Cardiac muscle cell (in vitro differentiated cells and primary cell): ENCODE measurements at regions not wholly inside any gene's neighbourhood (a gene's known extent, or its start where the extent isn't known, plus 50 kb on each side); places are given as distances from the start of the nearest gene placed in this dataset.
"Not testable (repeated sequence)": the region's sequence is repeated elsewhere in the genome, so short reads cannot be mapped to it uniquely, and the experiment has no call there.

Experiments used
- DNase-seq, 2 donors: peaks; one replicate each; pipeline versions ENCODE4 v3.0.0 to v3.0.0-alpha.2; 2010 to 2017; ENCODE audit warnings: low read depth in 1 of 2, low spot score in 1 of 2
- H3K27ac ChIP-seq: fragments of 200-600 bp; sonication (generic); 2 replicates; pipeline ENCODE4 v1.5.1; 2016
- H3K27me3 ChIP-seq: fragments of 200-600 bp; sonication (generic); 2 replicates; pipeline ENCODE4 v1.6.0; 2016; ENCODE audit warnings: control low read depth
- H3K36me3 ChIP-seq: fragments of 200-600 bp; sonication (generic); 2 replicates; pipeline ENCODE4 v1.5.1; 2016; ENCODE audit warnings: control low read depth
- H3K4me1 ChIP-seq: fragments of 200-600 bp; sonication (generic); 2 replicates; pipeline ENCODE4 v1.8.1; 2017; ENCODE audit warnings: low read depth, mild to moderate bottlenecking, mixed run types
- H3K4me3 ChIP-seq: fragments of 200-600 bp; sonication (generic); 2 replicates; pipeline ENCODE4 v1.5.1; 2016; ENCODE audit warnings: mild to moderate bottlenecking
- H3K9me3 ChIP-seq: fragments of 200-600 bp; sonication (generic); 2 replicates; pipeline ENCODE4 v1.5.1; 2017; ENCODE audit warnings: low read depth, mild to moderate bottlenecking, control low read depth
- TF ChIP-seq, protein P1 (sequence below): IDR thresholded peaks from 2 replicates; pipeline ENCODE4 v1.5.1; 2012; ENCODE audit warnings: low read depth, mild to moderate bottlenecking, low read length

DNA sequence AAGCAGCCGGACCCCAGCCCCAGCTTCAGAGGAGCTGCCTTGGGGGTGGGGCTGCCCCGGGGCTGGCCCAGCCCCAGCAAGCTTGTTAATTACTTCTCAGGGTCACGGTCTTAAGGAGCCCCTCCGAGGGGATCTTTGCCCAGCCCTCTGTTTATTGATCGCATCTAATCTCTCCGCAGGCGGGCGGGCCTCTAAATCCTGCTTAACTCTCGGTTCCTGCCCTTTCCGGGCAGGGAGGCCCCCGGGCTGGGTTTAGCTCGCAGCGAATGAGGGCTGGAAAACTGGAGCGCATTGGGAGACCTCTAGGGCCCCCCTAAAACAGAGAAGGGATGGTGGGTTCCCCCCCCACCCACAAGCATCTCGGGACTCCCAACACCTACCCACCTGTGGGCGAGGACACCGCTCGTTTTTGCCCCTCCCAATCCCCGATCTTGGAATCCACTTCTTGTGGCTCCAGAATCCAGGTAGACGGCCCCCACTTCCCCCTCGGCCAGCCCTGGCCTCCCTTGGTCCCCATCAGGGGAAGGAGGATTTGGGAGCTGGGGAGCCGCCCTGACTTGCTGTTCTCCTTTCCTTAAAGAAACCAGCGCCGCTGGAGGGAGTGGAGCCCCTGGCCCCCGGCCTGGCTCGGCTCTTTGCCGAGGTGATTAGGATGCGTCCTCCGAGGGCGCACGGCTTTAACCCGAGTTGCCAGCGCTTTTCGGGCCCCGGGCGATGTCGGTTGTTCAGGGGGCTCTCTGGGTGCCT is 59.5 kb upstream of the ADGRL1 start:
- TF ChIP-seq, protein P1, sequence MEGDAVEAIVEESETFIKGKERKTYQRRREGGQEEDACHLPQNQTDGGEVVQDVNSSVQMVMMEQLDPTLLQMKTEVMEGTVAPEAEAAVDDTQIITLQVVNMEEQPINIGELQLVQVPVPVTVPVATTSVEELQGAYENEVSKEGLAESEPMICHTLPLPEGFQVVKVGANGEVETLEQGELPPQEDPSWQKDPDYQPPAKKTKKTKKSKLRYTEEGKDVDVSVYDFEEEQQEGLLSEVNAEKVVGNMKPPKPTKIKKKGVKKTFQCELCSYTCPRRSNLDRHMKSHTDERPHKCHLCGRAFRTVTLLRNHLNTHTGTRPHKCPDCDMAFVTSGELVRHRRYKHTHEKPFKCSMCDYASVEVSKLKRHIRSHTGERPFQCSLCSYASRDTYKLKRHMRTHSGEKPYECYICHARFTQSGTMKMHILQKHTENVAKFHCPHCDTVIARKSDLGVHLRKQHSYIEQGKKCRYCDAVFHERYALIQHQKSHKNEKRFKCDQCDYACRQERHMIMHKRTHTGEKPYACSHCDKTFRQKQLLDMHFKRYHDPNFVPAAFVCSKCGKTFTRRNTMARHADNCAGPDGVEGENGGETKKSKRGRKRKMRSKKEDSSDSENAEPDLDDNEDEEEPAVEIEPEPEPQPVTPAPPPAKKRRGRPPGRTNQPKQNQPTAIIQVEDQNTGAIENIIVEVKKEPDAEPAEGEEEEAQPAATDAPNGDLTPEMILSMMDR = no peak
- H3K27me3 ChIP-seq = peaks cover 14% of the 10 kb centered on the region
- H3K4me1 ChIP-seq = no peaks in the 10 kb centered on the region
- H3K27ac ChIP-seq = no peak overlapping the region
- H3K36me3 ChIP-seq = no peaks in the 10 kb centered on the region
- no peaks in the 10 kb centered on the region for H3K9me3 ChIP-seq
- peak overlapping the region; percentile 15 for H3K4me3 ChIP-seq
- peak; percentile 20 to 21 for DNase-seq

DNA sequence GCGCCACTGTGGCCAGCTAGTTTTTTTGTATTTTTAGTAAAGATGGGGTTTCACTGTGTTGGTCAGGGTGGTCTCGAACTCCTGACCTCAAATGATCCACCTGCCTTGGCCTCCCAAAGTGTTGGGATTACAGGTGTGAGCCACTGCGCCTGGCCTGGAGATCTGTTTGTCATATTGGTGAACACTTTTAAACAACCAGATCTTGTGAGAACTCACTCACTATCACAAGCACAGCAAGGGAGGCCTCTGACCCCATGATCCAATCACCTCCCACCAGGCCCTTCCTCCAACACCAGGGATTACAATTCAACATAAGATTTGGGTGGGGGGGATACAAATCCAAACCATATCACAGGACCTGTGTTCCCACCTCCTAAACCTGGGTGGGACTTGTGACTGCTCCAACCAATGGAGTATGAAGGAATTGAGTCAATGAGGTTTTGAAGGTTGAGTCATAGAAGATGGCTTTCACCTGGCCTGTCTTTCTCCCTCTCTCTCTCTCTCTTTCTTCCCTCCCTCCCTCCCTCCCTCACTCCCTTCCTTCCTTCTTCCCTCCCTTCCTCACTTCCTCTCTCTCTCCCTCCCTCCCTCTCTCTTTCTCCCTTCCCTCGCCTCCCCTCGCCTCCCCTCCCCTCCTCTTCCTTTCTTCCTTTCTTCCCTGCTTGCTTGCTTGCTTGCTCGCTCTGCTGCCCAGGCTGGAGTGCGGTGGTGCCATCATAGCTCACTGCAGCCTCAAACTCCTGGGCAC is 50.1 kb upstream of the ADGRL1 start:
- not testable (repeated sequence) for H3K4me1 ChIP-seq, H3K9me3 ChIP-seq, H3K27me3 ChIP-seq, H3K36me3 ChIP-seq, H3K27ac ChIP-seq, H3K4me3 ChIP-seq, DNase-seq
